HFFc6 (cell line): ENCODE measurements at regions not wholly inside any gene's neighbourhood (a gene's known extent, or its start where the extent isn't known, plus 50 kb on each side); places are given as distances from the start of the nearest gene placed in this dataset.

Experiments
- DNase-seq: peaks from one replicate; pipeline ENCODE4 v3.0.0-alpha.2; 2018
- H3K27ac Mint-ChIP-seq: 2 replicates; pipeline ENCODE4 v1.8.0; 2020; ENCODE audit warnings: mild to moderate bottlenecking, mixed read lengths
- H3K27me3 Mint-ChIP-seq: 2 replicates; pipeline ENCODE4 v1.8.0; 2021; ENCODE audit warnings: mild to moderate bottlenecking, moderate library complexity, mixed read lengths; ENCODE audit not compliant: insufficient read depth
- H3K36me3 Mint-ChIP-seq: 2 replicates; pipeline ENCODE4 v1.8.0; 2021; ENCODE audit warnings: low read depth, mixed read lengths
- H3K4me1 Mint-ChIP-seq: 2 replicates; pipeline ENCODE4 v1.8.0; 2020; ENCODE audit warnings: low read depth, mixed read lengths
- H3K4me3 Mint-ChIP-seq: 2 replicates; pipeline ENCODE4 v1.8.0; 2020; ENCODE audit warnings: mild to moderate bottlenecking, moderate library complexity, mixed read lengths
- H3K9me3 Mint-ChIP-seq: 2 replicates; pipeline ENCODE4 v1.8.0; 2020; ENCODE audit warnings: mild to moderate bottlenecking, mixed read lengths
- TF ChIP-seq, protein P1 (sequence below): fragments of 200-600 bp; sonication (generic); IDR thresholded peaks from 2 replicates; pipeline ENCODE4 v1.5.0; 2021; ENCODE audit warnings: antibody characterized with exemption, mild to moderate bottlenecking

DNA sequence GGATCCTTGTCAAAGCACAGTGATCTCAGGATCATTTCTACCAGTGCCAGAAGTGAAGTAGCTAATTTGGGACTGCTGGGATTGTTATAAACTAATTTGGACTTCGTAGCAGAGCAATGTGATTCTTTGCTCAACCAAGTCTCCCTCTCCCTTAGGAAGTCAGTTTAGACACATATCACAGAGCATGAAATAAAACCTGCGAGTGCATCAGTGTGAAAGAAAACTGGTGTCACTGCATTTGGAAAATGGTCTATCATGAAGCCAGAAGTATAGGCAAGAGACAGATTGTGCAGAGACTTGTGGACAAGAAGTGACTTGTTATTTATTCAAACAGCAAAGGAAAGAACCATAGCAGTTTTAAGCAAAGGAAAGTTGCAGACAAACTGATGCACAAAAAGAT lies 560.5 kb upstream of the NRG3 start:
- TF ChIP-seq, protein P1, sequence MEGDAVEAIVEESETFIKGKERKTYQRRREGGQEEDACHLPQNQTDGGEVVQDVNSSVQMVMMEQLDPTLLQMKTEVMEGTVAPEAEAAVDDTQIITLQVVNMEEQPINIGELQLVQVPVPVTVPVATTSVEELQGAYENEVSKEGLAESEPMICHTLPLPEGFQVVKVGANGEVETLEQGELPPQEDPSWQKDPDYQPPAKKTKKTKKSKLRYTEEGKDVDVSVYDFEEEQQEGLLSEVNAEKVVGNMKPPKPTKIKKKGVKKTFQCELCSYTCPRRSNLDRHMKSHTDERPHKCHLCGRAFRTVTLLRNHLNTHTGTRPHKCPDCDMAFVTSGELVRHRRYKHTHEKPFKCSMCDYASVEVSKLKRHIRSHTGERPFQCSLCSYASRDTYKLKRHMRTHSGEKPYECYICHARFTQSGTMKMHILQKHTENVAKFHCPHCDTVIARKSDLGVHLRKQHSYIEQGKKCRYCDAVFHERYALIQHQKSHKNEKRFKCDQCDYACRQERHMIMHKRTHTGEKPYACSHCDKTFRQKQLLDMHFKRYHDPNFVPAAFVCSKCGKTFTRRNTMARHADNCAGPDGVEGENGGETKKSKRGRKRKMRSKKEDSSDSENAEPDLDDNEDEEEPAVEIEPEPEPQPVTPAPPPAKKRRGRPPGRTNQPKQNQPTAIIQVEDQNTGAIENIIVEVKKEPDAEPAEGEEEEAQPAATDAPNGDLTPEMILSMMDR: no peak
- Mint-ChIP-seq H3K36me3 (0 out of 2 replicates have a peak, but pooled peaks cover 4% of the 10 kb centered on the region), H3K27me3 (no peaks in the 10 kb centered on the region), H3K4me3 (no peak overlapping the region), H3K4me1 (no peaks in the 10 kb centered on the region), H3K27ac (no peak overlapping the region), H3K9me3 (peaks cover 30% of the 10 kb centered on the region)
- no peak for DNase-seq

DNA sequence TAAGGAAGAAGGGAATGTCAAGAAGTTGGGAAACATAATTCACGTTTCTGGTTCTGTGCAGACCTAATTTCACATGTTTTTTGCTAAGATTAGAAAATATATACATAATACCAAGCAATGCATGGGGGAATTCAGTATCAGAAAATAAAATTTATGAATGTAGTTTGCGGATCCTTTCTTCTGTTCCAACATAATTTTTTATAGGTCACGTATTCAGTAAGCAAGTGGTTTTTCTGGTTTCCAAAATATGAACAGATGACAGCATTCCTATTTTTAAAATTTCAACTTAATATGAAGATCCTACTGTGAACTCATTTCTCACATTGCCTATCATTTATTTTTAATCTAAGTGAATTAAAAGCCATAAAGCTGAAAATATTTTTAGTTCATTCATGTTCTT lies 560.0 kb upstream of the NRG3 start:
- no peaks in the 10 kb centered on the region for H3K27me3 Mint-ChIP-seq
- no peak overlapping the region for H3K4me3 Mint-ChIP-seq
- TF ChIP-seq, protein P1: no peak
- H3K27ac Mint-ChIP-seq: no peak overlapping the region
- H3K4me1 Mint-ChIP-seq: no peaks in the 10 kb centered on the region
- H3K9me3 Mint-ChIP-seq: peaks cover 24% of the 10 kb centered on the region
- H3K36me3 Mint-ChIP-seq: 0 out of 2 replicates have a peak, but pooled peaks cover 4% of the 10 kb centered on the region
- DNase-seq: no peak

DNA sequence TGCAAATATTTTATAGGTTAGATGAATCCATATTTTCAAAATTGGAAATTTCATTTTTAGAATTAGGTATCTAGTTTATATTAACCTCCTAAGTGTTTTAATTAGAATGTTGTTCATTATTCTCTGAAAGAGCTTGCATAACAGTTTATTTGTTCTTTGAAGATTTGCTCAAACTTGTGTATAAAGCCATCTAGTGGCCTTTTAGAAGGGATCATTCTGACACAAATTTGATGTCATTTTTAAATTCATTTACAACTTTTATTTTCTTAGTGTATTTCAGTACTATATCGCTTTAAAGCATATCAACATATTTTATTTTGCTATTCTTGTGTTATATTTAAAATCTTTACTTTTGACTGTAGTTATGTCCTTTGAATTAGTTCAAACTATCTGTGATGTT lies 527.0 kb upstream of the NRG3 start:
- no peak for DNase-seq
- Mint-ChIP-seq H3K36me3 (no peaks in the 10 kb centered on the region), H3K4me1 (no peaks in the 10 kb centered on the region), H3K9me3 (peaks cover 11% of the 10 kb centered on the region), H3K27me3 (no peaks in the 10 kb centered on the region), H3K27ac (no peak overlapping the region), H3K4me3 (no peak overlapping the region)
- TF ChIP-seq, protein P1: no peak

DNA sequence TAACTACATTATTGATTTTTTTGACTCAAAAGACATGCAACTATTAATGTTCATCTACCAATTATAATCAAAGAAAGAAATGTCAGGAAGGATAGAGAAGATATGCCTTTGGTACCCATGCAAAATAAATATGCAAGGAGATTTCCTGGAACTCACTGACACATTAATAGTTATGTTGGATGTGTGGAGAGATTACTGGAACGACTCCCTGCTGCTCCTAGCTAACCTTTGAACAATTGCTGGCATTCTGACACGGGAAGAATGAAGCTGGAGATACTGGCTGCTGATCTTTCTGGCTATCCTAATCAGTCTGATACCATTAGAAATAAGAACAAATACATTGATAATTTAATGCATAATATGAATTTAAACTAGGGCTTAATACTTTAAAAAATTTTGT lies 507.9 kb upstream of the NRG3 start:
- Mint-ChIP-seq H3K27me3 (no peaks in the 10 kb centered on the region), H3K9me3 (peaks cover 31% of the 10 kb centered on the region), H3K4me3 (no peak overlapping the region), H3K36me3 (no peaks in the 10 kb centered on the region), H3K4me1 (no peaks in the 10 kb centered on the region), H3K27ac (no peak overlapping the region)
- TF ChIP-seq, protein P1: no peak
- DNase-seq: no peak

DNA sequence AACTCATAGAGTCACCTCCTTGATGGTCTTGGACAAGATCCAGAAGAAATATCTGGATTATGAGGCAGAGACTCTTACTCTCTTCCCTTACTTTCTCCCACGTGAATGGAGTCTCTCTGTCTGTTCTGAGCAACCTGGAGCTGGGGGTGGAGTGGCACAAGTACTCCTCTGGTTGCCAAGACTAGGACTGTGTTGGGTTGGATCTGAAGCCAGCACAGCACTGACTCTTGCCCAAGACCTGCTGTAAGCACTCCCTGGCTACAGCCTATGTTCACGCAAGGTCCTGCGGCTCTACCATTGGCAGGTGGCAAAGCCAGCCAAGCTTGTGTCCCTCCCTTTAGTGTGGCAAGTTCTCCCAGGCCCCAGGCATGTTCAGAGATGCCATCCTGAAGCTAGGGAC lies 488.2 kb upstream of the NRG3 start:
- no peak overlapping the region for H3K27ac Mint-ChIP-seq

More for the DNA sequence above, 488.2 kb upstream of the NRG3 start:
- DNase-seq: no peak
- H3K9me3 Mint-ChIP-seq: peaks cover 32% of the 10 kb centered on the region
- TF ChIP-seq, protein P1: no peak
- H3K36me3 Mint-ChIP-seq: no peaks in the 10 kb centered on the region
- H3K27me3 Mint-ChIP-seq: no peaks in the 10 kb centered on the region
- no peaks in the 10 kb centered on the region for H3K4me1 Mint-ChIP-seq
- no peak overlapping the region for H3K4me3 Mint-ChIP-seq
